B cell (primary cell): ENCODE measurements at regions not wholly inside any gene's neighbourhood (a gene's known extent, or its start where the extent isn't known, plus 50 kb on each side); places are given as distances from the start of the nearest gene placed in this dataset.

Experiments
- ATAC-seq: fragments of 200-7000 bp; cut with Tn5 transposase; one replicate; pipeline ENCODE4 v1.10.0; 2021; ENCODE audit warnings: low read depth, mild to moderate bottlenecking, moderate number of reproducible peaks, moderate library complexity
- CTCF ChIA-PET: fragments of 350-600 bp; sonication (Branson Sonifier 250); formaldehyde crosslinking; loops from one replicate; lab custom pipeline; 2021; ENCODE audit warnings: antibody characterized with exemption, inconsistent platforms; lab: Charles Lee
- POLR2A ChIA-PET: fragments of 350-600 bp; sonication (Branson Sonifier 250); formaldehyde crosslinking; loops from one replicate; lab custom pipeline; 2021; ENCODE audit warnings: antibody characterized with exemption; lab: Charles Lee
- DNase-seq: peaks from one replicate; pipeline ENCODE4 v3.0.0; 2013
- H2AFZ ChIP-seq: 2 replicates; pipeline ENCODE4 v1.6.1; 2012; ENCODE audit warnings: mild to moderate bottlenecking, low read depth, low read length; ENCODE audit not compliant: insufficient read depth, poor library complexity, severe bottlenecking
- H3K27ac ChIP-seq, 2 donors: 1 replicate in 1 of 2; 2 replicates in 1 of 2; pipeline ENCODE4 v1.5.1; 2012 to 2013; ENCODE audit warnings: low read length in 2 of 2, mild to moderate bottlenecking in 2 of 2, moderate library complexity in 1 of 2
- H3K27me3 ChIP-seq, 4 experiments: fragments of 200-600 bp in 1 of 4; sonication (generic) in 1 of 4; replicated peaks in 1 of 4; 1 replicate in 2 of 4; 2 replicates in 2 of 4; pipeline versions ENCODE4 v1.6.1 to v1.7.0; 2013 to 2016; ENCODE audit warnings: low read length in 3 of 4, mild to moderate bottlenecking in 2 of 4, mixed read lengths in 1 of 4, moderate library complexity in 1 of 4; ENCODE audit not compliant: insufficient read depth in 4 of 4, control insufficient read depth in 3 of 4; ENCODE audit errors: control extremely low read depth in 1 of 4
- H3K36me3 ChIP-seq, 2 experiments: replicated peaks in 1 of 2; 1 replicate in 1 of 2; 2 replicates in 1 of 2; pipeline versions ENCODE4 v1.6.1 to v1.7.1; 2013; ENCODE audit warnings: low read length in 1 of 2; ENCODE audit not compliant: insufficient read depth in 2 of 2, control insufficient read depth in 1 of 2; ENCODE audit errors: control extremely low read depth in 1 of 2, extremely low read depth in 1 of 2
- H3K4me1 ChIP-seq, 2 donors: fragments of 200-600 bp in 1 of 2; sonication (generic) in 1 of 2; 1 replicate in 1 of 2; 2 replicates in 1 of 2; pipeline versions ENCODE4 v1.5.1 to v1.6.1; 2013 to 2017; ENCODE audit warnings: low read length in 2 of 2; ENCODE audit not compliant: control insufficient read depth in 2 of 2, insufficient read depth in 2 of 2
- H3K4me2 ChIP-seq: replicated peaks from 2 replicates; pipeline ENCODE3; 2012; ENCODE audit warnings: mild to moderate bottlenecking, low read depth, low read length; ENCODE audit not compliant: poor library complexity, severe bottlenecking
- H3K4me3 ChIP-seq, 5 experiments: fragments of 200-600 bp in 1 of 5; sonication (generic) in 1 of 5; 1 replicate in 3 of 5; 2 replicates in 2 of 5; pipeline versions ENCODE4 v1.5.1 to v1.7.0; 2011 to 2016; ENCODE audit warnings: low read length in 4 of 5, mild to moderate bottlenecking in 4 of 5, low read depth in 2 of 5, control low read depth in 1 of 5, moderate library complexity in 1 of 5; ENCODE audit not compliant: insufficient read depth in 1 of 5; ENCODE audit errors: control extremely low read depth in 1 of 5, extremely low read depth in 1 of 5
- H3K79me2 ChIP-seq: fragments of 200-600 bp; sonication (generic); one replicate; pipeline ENCODE4 v1.6.0; 2016; ENCODE audit warnings: low read length; ENCODE audit not compliant: control insufficient read depth, insufficient read depth
- H3K9ac ChIP-seq: fragments of 200-600 bp; sonication (generic); 2 replicates; pipeline ENCODE4 v1.6.1; 2017; ENCODE audit warnings: mild to moderate bottlenecking, low read length, moderate library complexity
- H3K9me3 ChIP-seq, 3 donors: one replicate each; pipeline versions ENCODE4 v1.6.1 to v1.7.1; 2013; ENCODE audit warnings: low read length in 2 of 3; ENCODE audit not compliant: control insufficient read depth in 2 of 3, insufficient read depth in 1 of 3; ENCODE audit errors: control extremely low read depth in 1 of 3
- H4K20me1 ChIP-seq: 2 replicates; pipeline ENCODE4 v1.6.0; 2012; ENCODE audit warnings: mild to moderate bottlenecking, low read length; ENCODE audit not compliant: insufficient read depth, control insufficient read depth, poor library complexity, severe bottlenecking
- H3K27ac Mint-ChIP-seq: one replicate; pipeline ENCODE4 v1.8.0; 2021; ENCODE audit warnings: mixed read lengths
- H3K27me3 Mint-ChIP-seq: one replicate; pipeline ENCODE4 v1.8.0; 2021; ENCODE audit warnings: mixed read lengths
- H3K4me1 Mint-ChIP-seq: one replicate; pipeline ENCODE4 v1.8.0; 2021; ENCODE audit warnings: mixed read lengths
- H3K4me3 Mint-ChIP-seq: one replicate; pipeline ENCODE4 v1.8.0; 2021; ENCODE audit warnings: mixed read lengths
- H3K9me3 Mint-ChIP-seq: one replicate; pipeline ENCODE4 v1.8.0; 2022; ENCODE audit warnings: mixed read lengths; ENCODE audit not compliant: insufficient read depth
- CTCF ChIP-seq: fragments of 200-600 bp; IDR thresholded peaks from one replicate; pipeline ENCODE4 v1.8.0; 2022; ENCODE audit warnings: antibody characterized with exemption, mild to moderate bottlenecking
- EZH2 ChIP-seq: IDR thresholded peaks from 2 replicates; pipeline ENCODE4 v1.6.1; 2012; ENCODE audit warnings: borderline replicate concordance, low read depth, mild to moderate bottlenecking, moderate library complexity, low read length; ENCODE audit not compliant: insufficient read depth, poor library complexity, severe bottlenecking
- WGBS: methylation state at CpG from one replicate; pipeline ENCODE4 v1.1.5; 2013; ENCODE audit warnings: missing lambda C conversion rate; ENCODE audit not compliant: insufficient coverage; 5-methylcytosine and 5-hydroxymethylcytosine counted together
- intact Hi-C: fragments of 100-400 bp; cut with micrococcal nuclease; formaldehyde crosslinking; loops from one replicate; pipeline ENCODE4 v1.10.0; 2022

GRCh38 chr5:89988998-89989655, 420.4 kb downstream of the CETN3 start:
- DNase-seq = no peak
- H3K27me3 ChIP-seq = no peaks in the 10 kb centered on the region
- H3K27me3 Mint-ChIP-seq = no peaks in the 10 kb centered on the region
- CTCF ChIA-PET = no interaction called here
- no peaks in the 10 kb centered on the region for H3K36me3 ChIP-seq
- H3K27ac ChIP-seq = no peak overlapping the region
- H3K4me1 ChIP-seq = no peaks in the 10 kb centered on the region
- no peaks in the 10 kb centered on the region for H3K4me1 Mint-ChIP-seq
- no peaks in the 10 kb centered on the region for H3K79me2 ChIP-seq
- no peak overlapping the region for H3K4me3 ChIP-seq
- POLR2A ChIA-PET = no interaction called here
- no peaks in the 10 kb centered on the region for H3K9me3 Mint-ChIP-seq
- no peaks in the 10 kb centered on the region for H4K20me1 ChIP-seq
- 95% methylated on average over 2 of the region's 5 CpGs for WGBS
- intact Hi-C loops = no loop called here
- ATAC-seq = no peak
- H3K9me3 ChIP-seq = peaks cover 0 to 4% (median 0%) of the 10 kb centered on the region in 3 donors
- no peak overlapping the region for H3K9ac ChIP-seq
- H3K4me3 Mint-ChIP-seq = no peak overlapping the region
- H3K4me2 ChIP-seq = no peak overlapping the region
- no peak for TF ChIP-seq CTCF
- no peak overlapping the region for H3K27ac Mint-ChIP-seq
- no peak overlapping the region for H2AFZ ChIP-seq

- no peak overlapping the region for H3K9ac ChIP-seq
- intact Hi-C loops = no loop called here
- peaks cover 0 to 2% of the 10 kb centered on the region in 2 donors for H3K4me1 ChIP-seq
- no peak overlapping the region for H3K4me3 ChIP-seq
- no CpG with 5 or more reads among the region's 5 CpGs for WGBS
- H3K36me3 ChIP-seq = no peaks in the 10 kb centered on the region
- CTCF ChIA-PET = no interaction called here
- no peaks in the 10 kb centered on the region for H3K9me3 Mint-ChIP-seq
- ATAC-seq (no peak), DNase-seq (no peak)
- H3K27me3 Mint-ChIP-seq = no peaks in the 10 kb centered on the region
- no peaks in the 10 kb centered on the region for H3K4me1 Mint-ChIP-seq
- H3K27ac Mint-ChIP-seq = no peak overlapping the region
- no peak overlapping the region for H3K27ac ChIP-seq
- POLR2A ChIA-PET = no interaction called here
- no peak overlapping the region for H2AFZ ChIP-seq
- H3K79me2 ChIP-seq = no peaks in the 10 kb centered on the region
- TF ChIP-seq EZH2 = no peak
- no peak for TF ChIP-seq CTCF
- no peaks in the 10 kb centered on the region for H3K27me3 ChIP-seq
- peaks cover 0 to 4% (median 0%) of the 10 kb centered on the region in 3 donors for H3K9me3 ChIP-seq
- no peak overlapping the region for H3K4me3 Mint-ChIP-seq
- H4K20me1 ChIP-seq = no peaks in the 10 kb centered on the region
- no peak overlapping the region for H3K4me2 ChIP-seq
Observed at GRCh38 chr5:89988129-89988810, 421.3 kb downstream of the CETN3 start.
